ENCODE measurements at regions not wholly inside any gene's neighbourhood (a gene's known extent, or its start where the extent isn't known, plus 50 kb on each side); places are given as distances from the start of the nearest gene placed in this dataset.

DNA sequence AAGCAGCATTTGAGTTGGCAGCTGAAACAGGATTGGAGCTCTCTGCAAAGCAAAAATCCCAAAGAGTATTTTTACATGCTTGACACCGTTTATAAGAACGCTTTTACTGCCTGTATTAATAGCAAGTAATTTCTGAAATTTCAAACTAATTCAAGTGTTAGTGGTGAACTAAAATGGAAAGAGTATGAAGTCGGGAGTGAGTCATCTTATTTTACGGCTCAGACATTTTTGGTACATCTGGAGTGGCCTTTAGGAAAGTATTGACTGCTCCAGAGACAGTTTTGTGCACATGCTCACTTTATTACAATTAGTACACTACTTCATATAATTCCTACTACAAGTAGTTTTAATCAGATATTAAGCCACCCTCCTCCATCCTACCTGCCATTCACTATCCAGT is 167.4 kb downstream of the SLITRK6 start:
- TF ChIP-seq, protein P1, sequence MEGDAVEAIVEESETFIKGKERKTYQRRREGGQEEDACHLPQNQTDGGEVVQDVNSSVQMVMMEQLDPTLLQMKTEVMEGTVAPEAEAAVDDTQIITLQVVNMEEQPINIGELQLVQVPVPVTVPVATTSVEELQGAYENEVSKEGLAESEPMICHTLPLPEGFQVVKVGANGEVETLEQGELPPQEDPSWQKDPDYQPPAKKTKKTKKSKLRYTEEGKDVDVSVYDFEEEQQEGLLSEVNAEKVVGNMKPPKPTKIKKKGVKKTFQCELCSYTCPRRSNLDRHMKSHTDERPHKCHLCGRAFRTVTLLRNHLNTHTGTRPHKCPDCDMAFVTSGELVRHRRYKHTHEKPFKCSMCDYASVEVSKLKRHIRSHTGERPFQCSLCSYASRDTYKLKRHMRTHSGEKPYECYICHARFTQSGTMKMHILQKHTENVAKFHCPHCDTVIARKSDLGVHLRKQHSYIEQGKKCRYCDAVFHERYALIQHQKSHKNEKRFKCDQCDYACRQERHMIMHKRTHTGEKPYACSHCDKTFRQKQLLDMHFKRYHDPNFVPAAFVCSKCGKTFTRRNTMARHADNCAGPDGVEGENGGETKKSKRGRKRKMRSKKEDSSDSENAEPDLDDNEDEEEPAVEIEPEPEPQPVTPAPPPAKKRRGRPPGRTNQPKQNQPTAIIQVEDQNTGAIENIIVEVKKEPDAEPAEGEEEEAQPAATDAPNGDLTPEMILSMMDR (IDR thresholded peaks at IDR 0.05; ENCODE audit: insufficient read depth, low read depth, low read length), result no peak
- TF ChIP-seq EZH2 (IDR thresholded peaks at IDR 0.05; ENCODE audit: insufficient read depth, low read length), result no peak

Measured in astrocyte (in vitro differentiated cells and primary cell).